Tibial nerve (tissue), 4 donors: ENCODE measurements at regions not wholly inside any gene's neighbourhood (a gene's known extent, or its start where the extent isn't known, plus 50 kb on each side); places are given as distances from the start of the nearest gene placed in this dataset.

Experiments used
- EP300 ChIP-seq, 2 donors: sonication (generic); formaldehyde crosslinking; IDR thresholded peaks; one replicate each; pipeline ENCODE4 v1.6.1; 2017; ENCODE audit warnings: antibody characterized with exemption in 2 of 2, mild to moderate bottlenecking in 1 of 2
- POLR2A ChIP-seq, 2 donors: fragments of 450-650 bp; IDR thresholded peaks; one replicate each; pipeline ENCODE4 v1.6.1; 2017; ENCODE audit warnings: antibody characterized with exemption in 2 of 2, mild to moderate bottlenecking in 2 of 2, moderate library complexity in 2 of 2
- TF ChIP-seq, protein P1 (sequence below), 5 experiments: fragments of 200-600 bp in 3 of 5; fragments of 450-650 bp in 2 of 5; sonication (generic) in 3 of 5; IDR thresholded peaks; one replicate each; pipeline ENCODE4 v1.5.1; 2016 to 2019; ENCODE audit warnings: antibody characterized with exemption in 5 of 5, mild to moderate bottlenecking in 3 of 5, moderate library complexity in 2 of 5

DNA sequence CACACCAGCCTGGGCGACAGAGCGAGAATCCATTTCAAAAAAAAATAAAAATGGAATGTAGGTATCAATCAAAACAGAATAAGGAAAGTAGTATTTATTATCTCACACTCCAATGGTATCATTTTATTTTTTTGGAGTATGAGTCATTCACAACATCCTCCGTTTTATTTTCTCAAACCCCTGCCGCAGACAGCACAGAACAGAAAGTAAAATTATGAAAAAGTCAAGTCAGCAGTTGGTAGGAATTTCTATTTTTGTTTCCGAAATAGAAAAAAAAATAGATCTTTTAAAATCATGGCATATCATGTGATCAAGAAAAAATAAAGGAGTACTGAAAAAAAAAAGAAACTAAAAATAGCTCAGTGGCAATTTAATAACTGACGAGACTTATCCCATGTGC, 490.7 kb upstream of the TENM3 start:
- TF ChIP-seq, protein P1, sequence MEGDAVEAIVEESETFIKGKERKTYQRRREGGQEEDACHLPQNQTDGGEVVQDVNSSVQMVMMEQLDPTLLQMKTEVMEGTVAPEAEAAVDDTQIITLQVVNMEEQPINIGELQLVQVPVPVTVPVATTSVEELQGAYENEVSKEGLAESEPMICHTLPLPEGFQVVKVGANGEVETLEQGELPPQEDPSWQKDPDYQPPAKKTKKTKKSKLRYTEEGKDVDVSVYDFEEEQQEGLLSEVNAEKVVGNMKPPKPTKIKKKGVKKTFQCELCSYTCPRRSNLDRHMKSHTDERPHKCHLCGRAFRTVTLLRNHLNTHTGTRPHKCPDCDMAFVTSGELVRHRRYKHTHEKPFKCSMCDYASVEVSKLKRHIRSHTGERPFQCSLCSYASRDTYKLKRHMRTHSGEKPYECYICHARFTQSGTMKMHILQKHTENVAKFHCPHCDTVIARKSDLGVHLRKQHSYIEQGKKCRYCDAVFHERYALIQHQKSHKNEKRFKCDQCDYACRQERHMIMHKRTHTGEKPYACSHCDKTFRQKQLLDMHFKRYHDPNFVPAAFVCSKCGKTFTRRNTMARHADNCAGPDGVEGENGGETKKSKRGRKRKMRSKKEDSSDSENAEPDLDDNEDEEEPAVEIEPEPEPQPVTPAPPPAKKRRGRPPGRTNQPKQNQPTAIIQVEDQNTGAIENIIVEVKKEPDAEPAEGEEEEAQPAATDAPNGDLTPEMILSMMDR (IDR thresholded peaks at IDR 0.05) = no peak
- TF ChIP-seq POLR2A (IDR thresholded peaks at IDR 0.05) (no peak), EP300 (IDR thresholded peaks at IDR 0.05) (no peak)
